ENCODE measurements at regions not wholly inside any gene's neighbourhood (a gene's known extent, or its start where the extent isn't known, plus 50 kb on each side); places are given as distances from the start of the nearest gene placed in this dataset.
A peak's percentile ranks its signal among the peaks of the same experiment; 100 is the strongest.

DNA sequence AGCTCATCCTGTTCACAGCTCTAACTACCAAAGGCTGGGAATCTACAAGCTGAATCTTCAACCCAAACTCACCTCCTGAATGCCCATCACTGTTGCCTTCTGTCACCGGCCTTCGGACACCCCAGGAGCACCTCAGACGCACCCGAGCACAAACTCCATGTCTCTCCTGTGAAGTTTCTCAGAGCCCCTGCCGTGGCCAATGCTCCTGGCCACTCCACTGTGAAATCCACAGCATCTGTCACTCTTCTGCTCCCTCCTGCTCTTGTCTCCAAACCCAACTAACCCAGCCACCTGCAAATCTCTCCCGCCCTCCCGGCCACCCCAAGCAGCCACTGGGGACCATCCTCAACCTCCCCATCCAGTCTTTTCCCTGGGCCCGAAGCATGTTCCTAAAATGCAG lies 457.9 kb upstream of the SALL3 start:
- TF ChIP-seq POLR2AphosphoS5 (IDR thresholded peaks at IDR 0.05) (no peak), POLR2A (IDR thresholded peaks at IDR 0.05) (no peak), CTCF (IDR thresholded peaks at IDR 0.05 in 8 of 11, conservative IDR thresholded peaks at IDR 0.05 in 3 of 11) (no peak)
- Histone ChIP-seq H3K27ac (no peak overlapping the region), H3K27me3 (replicated peaks in 1 of 7) (no peaks in the 10 kb centered on the region), H3K4me1 (no peaks in the 10 kb centered on the region), H3K36me3 (no peaks in the 10 kb centered on the region), H3K4me3 (no peak overlapping the region), H3K9me3 (peaks cover 0 to 10% (median 0%) of the 10 kb centered on the region in 8 donors)
- DNase-seq: no peak
- intact Hi-C loops (cut with DNase I; ENCODE audit: low total_unique reads): no loop called here
- WGBS, 5 donors: 85 to 97% (median 88%) methylated on average over 8 of the region's 8 CpGs

- DNase-seq: no peak
- TF ChIP-seq CTCF (IDR thresholded peaks at IDR 0.05 in 8 of 11, conservative IDR thresholded peaks at IDR 0.05 in 3 of 11) (no peak), POLR2A (IDR thresholded peaks at IDR 0.05) (no peak), POLR2AphosphoS5 (IDR thresholded peaks at IDR 0.05) (no peak)
- Histone ChIP-seq H3K27ac (no peak overlapping the region), H3K9me3 (peaks cover 0 to 10% (median 0%) of the 10 kb centered on the region in 8 donors), H3K27me3 (replicated peaks in 1 of 7) (peaks cover 0 to 4% (median 0%) of the 10 kb centered on the region in 7 donors), H3K4me3 (no peak overlapping the region), H3K4me1 (no peaks in the 10 kb centered on the region), H3K36me3 (no peaks in the 10 kb centered on the region)
- intact Hi-C loops (cut with DNase I; ENCODE audit: low total_unique reads): no loop called here
- WGBS, 5 donors: 94 to 99% (median 97%) methylated on average over 8 of the region's 8 CpGs
These were observed 457.1 kb upstream of the SALL3 start for GRCh38 chr18:78522507-78522906.

DNA sequence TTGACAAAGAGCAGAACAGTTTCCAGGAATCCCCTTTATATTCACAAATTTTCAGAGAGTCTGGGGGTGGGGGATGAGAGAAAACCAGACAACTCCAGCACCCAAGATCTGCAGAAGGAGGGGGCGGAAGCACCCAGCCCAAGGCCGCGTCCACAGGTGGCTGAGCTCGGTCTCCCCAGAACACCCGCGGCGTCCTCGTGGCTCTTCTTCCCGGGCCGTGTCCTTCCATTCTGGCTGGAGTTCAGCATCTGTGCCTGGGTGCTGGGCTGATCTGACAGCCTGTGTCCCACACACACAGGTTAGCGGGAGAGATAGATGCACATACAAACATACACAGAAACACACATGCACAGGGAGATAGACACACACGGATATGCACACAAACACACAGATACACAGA lies 455.8 kb upstream of the SALL3 start:
- intact Hi-C loops (cut with DNase I; ENCODE audit: low total_unique reads): no loop called here
- 87 to 93% (median 88%) methylated on average over 12 of the region's 12 CpGs for WGBS, 5 donors
- Histone ChIP-seq H3K27me3 (replicated peaks in 1 of 7) (peaks cover 0 to 4% (median 0%) of the 10 kb centered on the region in 7 donors), H3K36me3 (no peaks in the 10 kb centered on the region), H3K4me1 (no peaks in the 10 kb centered on the region), H3K27ac (no peak overlapping the region), H3K4me3 (no peak overlapping the region), H3K9me3 (peaks cover 0 to 10% (median 0%) of the 10 kb centered on the region in 8 donors)
- TF ChIP-seq CTCF (IDR thresholded peaks at IDR 0.05 in 8 of 11, conservative IDR thresholded peaks at IDR 0.05 in 3 of 11) (no peak), POLR2AphosphoS5 (IDR thresholded peaks at IDR 0.05) (no peak), POLR2A (IDR thresholded peaks at IDR 0.05) (no peak)
- DNase-seq: no peak

- Histone ChIP-seq H3K36me3 (no peaks in the 10 kb centered on the region), H3K4me1 (no peaks in the 10 kb centered on the region), H3K9me3 (peaks cover 0 to 10% (median 0%) of the 10 kb centered on the region in 8 donors), H3K4me3 (no peak overlapping the region), H3K27me3 (replicated peaks in 1 of 7) (peaks cover 0 to 4% (median 0%) of the 10 kb centered on the region in 7 donors), H3K27ac (peak overlapping the region in 1 of 8 donors; percentile 36)
- TF ChIP-seq POLR2AphosphoS5 (IDR thresholded peaks at IDR 0.05) (peak in 1 of 3 donors; percentile 37), CTCF (IDR thresholded peaks at IDR 0.05 in 8 of 11, conservative IDR thresholded peaks at IDR 0.05 in 3 of 11) (no peak)
- intact Hi-C loops (cut with DNase I; ENCODE audit: low total_unique reads): no loop called here
- no peak for DNase-seq
- WGBS, 5 donors: 55 to 74% (median 70%) methylated on average over 11 of the region's 11 CpGs
These were observed 454.1 kb upstream of the SALL3 start for GRCh38 chr18:78525366-78526111.

All from spleen (tissue), 11 donors.